RWPE1 (cell line): ENCODE measurements at regions not wholly inside any gene's neighbourhood (a gene's known extent, or its start where the extent isn't known, plus 50 kb on each side); places are given as distances from the start of the nearest gene placed in this dataset.

Experiments
- CTCF ChIA-PET: fragments of 350-600 bp; sonication (Branson Sonifier 250); formaldehyde crosslinking; extraction: SDS; loops from one replicate; lab custom pipeline; 2021; lab: Yijun Ruan, JAX
- POLR2A ChIA-PET: fragments of 400-600 bp; formaldehyde crosslinking; extraction: SDS; loops from one replicate; lab custom pipeline; 2020; ENCODE audit warnings: antibody characterized with exemption; ENCODE audit not compliant: low non-redundant PET; lab: Yijun Ruan, JAX
- DNase-seq: peaks from one replicate; pipeline ENCODE4 v3.0.0; 2012; ENCODE audit warnings: low spot score
- H3K27ac ChIP-seq: fragments of 450-650 bp; 2 replicates; pipeline ENCODE4 v1.5.1; 2017
- TF ChIP-seq, protein P1 (sequence below): fragments of 450-650 bp; conservative IDR thresholded peaks from 2 replicates; pipeline ENCODE4 v1.5.1; 2017; ENCODE audit warnings: low read depth, mild to moderate bottlenecking

DNA sequence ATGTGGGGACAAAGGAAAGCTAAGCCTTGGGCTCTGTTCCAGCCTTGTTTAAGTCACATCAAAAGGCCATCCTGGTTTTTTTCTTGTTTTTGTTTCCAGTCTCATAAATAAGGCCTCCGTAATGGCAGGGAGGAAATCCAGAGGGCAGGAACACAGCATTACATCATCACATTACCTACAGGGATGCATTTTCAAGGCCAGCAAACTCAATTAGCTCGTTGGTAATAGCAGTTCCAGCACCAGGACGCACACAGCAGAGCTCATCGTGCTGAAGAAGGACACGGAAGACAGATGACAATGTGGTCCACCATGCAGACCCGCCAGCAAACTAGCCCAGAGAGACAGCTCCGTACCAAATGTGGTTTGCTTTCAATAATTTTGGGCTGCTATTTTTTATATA, 1209.2 kb downstream of the TYW1 start:
- H3K27ac ChIP-seq: no peak overlapping the region
- ChIA-PET POLR2A (no interaction called here), CTCF (interaction anchor here (0.6 to 0.8 kb wide), 3 partner anchors 21 to 1675 kb away, joined by 3 to 6 read pairs (median 4); no protein-coding TSS in a partner anchor)
- TF ChIP-seq, protein P1, sequence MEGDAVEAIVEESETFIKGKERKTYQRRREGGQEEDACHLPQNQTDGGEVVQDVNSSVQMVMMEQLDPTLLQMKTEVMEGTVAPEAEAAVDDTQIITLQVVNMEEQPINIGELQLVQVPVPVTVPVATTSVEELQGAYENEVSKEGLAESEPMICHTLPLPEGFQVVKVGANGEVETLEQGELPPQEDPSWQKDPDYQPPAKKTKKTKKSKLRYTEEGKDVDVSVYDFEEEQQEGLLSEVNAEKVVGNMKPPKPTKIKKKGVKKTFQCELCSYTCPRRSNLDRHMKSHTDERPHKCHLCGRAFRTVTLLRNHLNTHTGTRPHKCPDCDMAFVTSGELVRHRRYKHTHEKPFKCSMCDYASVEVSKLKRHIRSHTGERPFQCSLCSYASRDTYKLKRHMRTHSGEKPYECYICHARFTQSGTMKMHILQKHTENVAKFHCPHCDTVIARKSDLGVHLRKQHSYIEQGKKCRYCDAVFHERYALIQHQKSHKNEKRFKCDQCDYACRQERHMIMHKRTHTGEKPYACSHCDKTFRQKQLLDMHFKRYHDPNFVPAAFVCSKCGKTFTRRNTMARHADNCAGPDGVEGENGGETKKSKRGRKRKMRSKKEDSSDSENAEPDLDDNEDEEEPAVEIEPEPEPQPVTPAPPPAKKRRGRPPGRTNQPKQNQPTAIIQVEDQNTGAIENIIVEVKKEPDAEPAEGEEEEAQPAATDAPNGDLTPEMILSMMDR: no peak
- DNase-seq: no peak

DNA sequence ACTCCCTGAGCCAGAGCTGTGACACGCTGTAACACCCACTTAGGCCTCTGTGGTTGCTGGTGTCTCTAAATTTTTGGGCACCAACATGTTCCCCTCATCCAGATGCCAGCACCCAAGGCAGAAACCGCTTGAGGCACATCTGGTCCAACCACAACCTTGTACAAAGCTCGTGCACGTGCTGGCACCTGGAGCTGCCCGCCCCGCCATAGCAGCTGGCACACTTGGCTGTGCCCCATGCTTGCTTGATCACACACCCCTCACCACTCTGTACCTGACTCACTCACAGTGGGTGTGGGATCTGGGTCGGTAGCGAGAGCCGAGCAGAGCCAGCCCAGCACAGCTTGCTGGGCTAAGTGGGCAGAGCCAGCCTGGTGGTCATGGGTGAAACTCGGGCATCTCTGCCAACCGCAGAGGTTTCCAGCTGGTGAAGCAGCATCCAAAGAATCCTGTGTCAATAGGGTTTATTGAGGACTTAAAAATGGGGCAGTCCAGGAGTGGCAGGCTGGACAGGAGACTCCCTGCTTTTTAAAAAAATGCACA, 1210.4 kb downstream of the TYW1 start:
- TF ChIP-seq, protein P1: no peak
- no peak for DNase-seq
- CTCF ChIA-PET: no interaction called here
- POLR2A ChIA-PET: no interaction called here
- H3K27ac ChIP-seq: no peak overlapping the region

DNA sequence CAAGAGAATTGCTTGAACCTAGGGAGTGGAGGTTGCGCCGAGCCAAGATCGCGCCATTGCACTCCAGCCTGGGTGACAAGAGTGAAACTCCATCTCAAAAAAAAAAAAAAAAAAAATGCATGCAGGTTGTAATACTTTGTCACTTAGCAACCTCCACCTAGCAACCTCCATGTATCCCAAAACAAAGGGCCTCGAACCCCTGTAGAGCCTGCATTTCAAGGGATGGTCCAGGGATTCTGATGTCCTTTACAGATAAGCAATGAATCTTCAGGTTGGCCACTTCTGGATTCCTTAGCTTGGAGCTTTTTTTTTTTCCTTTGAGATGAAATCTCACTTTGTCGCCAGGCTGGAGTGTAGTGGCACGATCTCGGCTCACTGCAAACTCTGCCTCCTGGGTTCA, 1211.0 kb downstream of the TYW1 start:
- H3K27ac ChIP-seq: no peak overlapping the region
- no peak for DNase-seq
- ChIA-PET POLR2A (no interaction called here), CTCF (interaction anchor here (0.6 kb wide), 1 partner anchor 45 kb away, joined by 3 read pairs; no protein-coding TSS in a partner anchor)
- TF ChIP-seq, protein P1: no peak

DNA sequence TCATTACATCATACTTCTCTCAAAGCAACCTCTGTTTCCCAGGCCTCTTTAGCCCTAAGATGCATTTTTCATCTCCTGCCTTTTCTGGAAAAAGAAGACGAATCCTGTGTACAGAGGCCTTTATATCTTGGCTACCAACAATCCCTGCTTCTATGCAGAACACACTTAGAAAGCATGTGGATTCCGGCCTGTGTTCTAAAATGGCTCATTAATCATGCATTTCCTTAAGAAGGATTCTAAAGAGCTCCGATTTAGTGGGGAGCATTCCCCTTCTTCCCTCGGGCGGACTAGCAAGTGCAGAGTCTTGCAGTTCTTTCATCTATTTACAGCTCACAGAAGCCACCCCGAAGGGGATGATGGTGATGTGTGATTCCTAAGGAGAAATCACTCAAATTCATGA, 1212.9 kb downstream of the TYW1 start:
- no peak for DNase-seq
- ChIA-PET CTCF (no interaction called here), POLR2A (no interaction called here)
- TF ChIP-seq, protein P1: no peak
- H3K27ac ChIP-seq: no peak overlapping the region

DNA sequence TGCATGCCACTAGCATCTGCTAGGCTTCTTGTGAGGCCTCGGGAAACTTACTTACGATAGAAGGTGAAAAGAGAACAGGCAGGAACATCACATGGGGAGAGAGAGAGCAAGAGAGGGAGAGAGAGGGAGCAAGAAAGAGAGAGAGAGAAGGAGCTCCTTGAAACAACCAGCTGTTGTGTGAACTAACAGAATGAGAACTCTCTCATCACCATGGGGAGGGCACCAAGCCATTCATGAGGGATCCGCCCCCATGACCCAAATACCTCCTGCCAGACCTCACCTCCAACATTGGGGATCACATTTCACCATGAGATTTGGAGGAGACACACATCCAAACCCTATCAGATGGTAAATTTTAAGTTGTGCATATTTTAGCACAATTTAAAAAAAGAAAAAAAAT, 1217.2 kb downstream of the TYW1 start:
- POLR2A ChIA-PET: no interaction called here

DNA sequence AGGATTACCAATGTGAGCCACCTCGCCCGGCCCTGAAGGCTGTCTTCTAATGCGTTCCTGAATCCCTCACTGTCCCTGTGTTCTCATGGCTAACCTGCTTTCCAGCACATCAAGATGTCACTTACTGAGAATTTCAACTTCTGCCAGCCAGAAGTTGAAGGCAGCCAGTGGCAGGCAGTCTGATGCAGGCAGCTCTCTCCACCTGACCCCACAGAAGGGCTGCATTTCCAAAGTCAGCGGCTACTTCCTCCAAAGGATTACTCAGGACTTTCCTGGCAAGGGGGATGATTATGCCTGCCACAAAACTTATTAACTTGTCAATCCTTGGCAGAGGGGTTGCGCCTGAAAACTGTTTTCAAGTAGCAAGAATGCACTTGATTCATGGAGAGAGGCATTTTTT, 1219.4 kb downstream of the TYW1 start:
- ChIA-PET CTCF (no interaction called here), POLR2A (no interaction called here)
- TF ChIP-seq, protein P1: no peak
- H3K27ac ChIP-seq: no peak overlapping the region
- no peak for DNase-seq

More for the DNA sequence above, 1217.2 kb downstream of the TYW1 start:
- CTCF ChIA-PET: interaction anchor here (0.7 kb wide), 1 partner anchor 404 kb away, joined by 3 read pairs; no protein-coding TSS in a partner anchor
- TF ChIP-seq, protein P1: no peak
- H3K27ac ChIP-seq: no peak overlapping the region
- DNase-seq: no peak
